AG04449 (cell line): ENCODE measurements at regions not wholly inside any gene's neighbourhood (a gene's known extent, or its start where the extent isn't known, plus 50 kb on each side); places are given as distances from the start of the nearest gene placed in this dataset.

Experiments
- CTCF ChIA-PET: fragments of 350-600 bp; formaldehyde crosslinking; extraction: SDS; loops from one replicate; lab custom pipeline; 2021; ENCODE audit warnings: antibody characterized with exemption; lab: Yijun Ruan, JAX
- POLR2A ChIA-PET: fragments of 400-600, 350-600 bp; formaldehyde crosslinking; extraction: SDS; loops from one replicate; lab custom pipeline; 2020; ENCODE audit warnings: antibody characterized with exemption, inconsistent platforms; lab: Yijun Ruan, JAX
- DNase-seq: peaks from one replicate; pipeline ENCODE4 v3.0.0-alpha.2; 2010; ENCODE audit warnings: low read depth, low spot score
- H3K4me3 ChIP-seq: 2 replicates; pipeline ENCODE4 v1.5.1; 2011; ENCODE audit warnings: low read depth, mild to moderate bottlenecking, control low read depth, low read length
- CTCF ChIP-seq: IDR thresholded peaks from one replicate; pipeline ENCODE4 v1.5.1; 2011; ENCODE audit warnings: mild to moderate bottlenecking, moderate library complexity, low read length, control low read depth, inconsistent platforms; ENCODE audit not compliant: insufficient read depth; ENCODE audit errors: missing control alignments

DNA sequence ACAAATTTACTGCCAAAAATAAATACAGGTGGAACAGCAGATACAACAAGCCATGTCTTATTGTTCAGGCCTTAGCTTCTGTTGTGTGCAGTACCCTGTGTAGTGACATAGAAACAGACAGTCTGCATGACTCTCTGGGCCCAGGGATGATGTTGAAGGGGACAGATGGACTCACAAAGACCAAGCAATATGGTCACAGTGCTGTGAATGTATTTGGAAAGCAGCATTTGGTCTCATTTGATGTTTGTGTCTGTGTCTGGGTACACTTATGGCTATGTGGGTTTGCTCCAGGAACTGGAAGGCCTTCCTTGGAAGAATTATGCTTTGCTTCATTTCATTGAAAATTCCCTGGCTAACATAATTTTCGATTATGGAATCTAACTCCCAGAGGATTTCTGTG, 158.5 kb downstream of the CDC42EP3 start:
- POLR2A ChIA-PET: no interaction called here
- no peak for TF ChIP-seq CTCF

DNA sequence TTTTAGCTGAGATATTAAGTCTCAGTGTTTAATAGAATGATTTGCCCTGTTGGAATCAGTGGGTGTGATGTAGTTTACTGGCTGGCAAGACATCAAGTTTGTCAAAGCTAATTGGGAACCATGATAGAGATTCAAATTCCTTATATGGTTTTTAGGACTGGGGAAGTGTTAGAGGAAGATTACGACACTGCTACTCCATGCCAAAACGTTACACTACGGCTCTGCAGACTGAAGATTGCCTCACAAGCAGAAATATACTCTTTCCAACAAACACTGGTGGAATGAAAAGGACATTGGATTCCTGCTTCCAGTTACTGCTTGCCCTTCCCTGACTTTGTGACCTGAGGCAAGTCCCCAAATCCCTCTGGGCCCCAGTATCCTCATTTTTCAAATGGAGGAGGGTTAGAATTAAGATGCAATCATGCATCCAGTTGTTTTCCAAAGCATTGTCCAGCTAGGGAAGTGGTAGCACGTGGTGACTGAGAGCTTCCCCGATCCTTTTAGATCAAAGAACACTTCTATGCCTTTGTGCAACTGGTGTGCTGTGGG, 147.6 kb downstream of the CDC42EP3 start:
- TF ChIP-seq CTCF: no peak
- H3K4me3 ChIP-seq: no peak overlapping the region
- CTCF ChIA-PET: interaction anchor here (1.0 to 1.3 kb wide), 4 partner anchors 10 to 109 kb away, joined by 3 to 6 read pairs (median 4); no protein-coding TSS in a partner anchor
- POLR2A ChIA-PET: no interaction called here
- peak; percentile 63 for DNase-seq

More for the DNA sequence above, 158.5 kb downstream of the CDC42EP3 start:
- no peak overlapping the region for H3K4me3 ChIP-seq
- CTCF ChIA-PET: no interaction called here
- no peak for DNase-seq

DNA sequence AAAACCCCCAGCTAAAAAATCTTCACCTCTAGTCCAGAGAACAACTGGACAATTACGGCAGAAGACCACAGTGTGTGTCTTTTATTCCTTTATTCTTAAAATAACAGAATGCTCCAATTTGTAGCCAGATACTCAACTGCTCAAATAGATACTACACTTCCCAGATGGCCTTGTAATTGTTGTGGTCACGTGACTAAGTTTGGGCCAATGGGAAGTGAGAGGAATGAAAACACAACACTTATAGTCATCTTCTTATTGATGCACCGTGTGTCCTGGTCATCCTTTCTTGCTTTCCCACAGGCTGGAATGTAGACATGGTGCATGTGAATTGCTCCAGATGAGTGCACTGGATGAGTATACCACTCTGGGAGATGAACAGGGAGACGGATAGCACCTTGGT, 145.1 kb downstream of the CDC42EP3 start:
- TF ChIP-seq CTCF: no peak
- CTCF ChIA-PET: no interaction called here
- H3K4me3 ChIP-seq: no peak overlapping the region
- no peak for DNase-seq
- POLR2A ChIA-PET: no interaction called here

DNA sequence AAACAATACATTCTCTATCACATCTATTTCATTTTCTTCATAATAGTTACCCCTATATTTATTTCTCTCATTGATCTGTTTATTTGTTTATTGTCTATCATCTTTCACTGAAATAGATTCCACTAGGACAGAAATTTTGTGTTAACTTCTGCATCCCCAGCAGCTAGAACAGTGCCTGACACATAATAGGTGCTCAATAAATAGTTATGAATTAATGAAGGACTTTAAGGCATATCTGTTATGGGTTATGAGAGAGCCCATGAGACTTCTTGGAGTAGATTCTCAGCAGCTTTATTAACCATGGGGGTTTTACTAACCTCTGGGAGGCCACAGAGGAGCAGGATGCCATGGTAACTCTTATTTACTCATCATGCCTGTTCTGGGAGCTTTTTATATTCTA, 144.6 kb downstream of the CDC42EP3 start:
- ChIA-PET POLR2A (no interaction called here), CTCF (interaction anchor here (1.2 kb wide), 1 partner anchor 351 kb away, joined by 3 read pairs; no protein-coding TSS in a partner anchor)
- TF ChIP-seq CTCF: no peak
- no peak for DNase-seq
- H3K4me3 ChIP-seq: no peak overlapping the region

DNA sequence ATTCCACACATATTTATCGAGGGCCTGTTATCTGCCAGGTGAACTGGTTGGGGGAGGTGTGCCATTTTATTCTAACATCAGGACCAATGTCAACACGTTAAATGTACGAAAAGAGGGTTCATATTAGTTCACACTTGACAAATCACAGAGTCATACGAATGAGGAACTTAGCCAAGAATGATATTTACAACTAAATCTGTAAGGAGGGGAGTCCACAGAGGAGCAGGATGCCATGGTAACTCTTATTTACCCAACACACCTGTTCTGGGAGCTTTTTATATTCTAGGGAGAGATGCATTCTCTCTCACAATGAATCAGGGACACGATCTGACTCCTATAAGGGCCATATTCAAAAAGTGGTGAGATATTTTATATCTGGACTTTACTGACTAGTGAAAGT, 144.1 kb downstream of the CDC42EP3 start:
- CTCF ChIA-PET: interaction anchor here (1.2 kb wide), 1 partner anchor 351 kb away, joined by 3 read pairs; no protein-coding TSS in a partner anchor
- no peak for TF ChIP-seq CTCF
- no peak overlapping the region for H3K4me3 ChIP-seq
- POLR2A ChIA-PET: no interaction called here
- DNase-seq: no peak

GRCh38 chr2:37529830-37530415, 141.5 kb downstream of the CDC42EP3 start:
- no peak for TF ChIP-seq CTCF
- H3K4me3 ChIP-seq: no peak overlapping the region
- POLR2A ChIA-PET: interaction anchor here (0.6 kb wide), 1 partner anchor 48 kb away, joined by 3 read pairs; no protein-coding TSS in a partner anchor
- CTCF ChIA-PET: interaction anchor here (1.3 kb wide), 1 partner anchor 41 kb away, joined by 3 read pairs; no protein-coding TSS in a partner anchor
- no peak for DNase-seq
